ENCODE measurements at regions not wholly inside any gene's neighbourhood (a gene's known extent, or its start where the extent isn't known, plus 50 kb on each side); places are given as distances from the start of the nearest gene placed in this dataset.

DNA sequence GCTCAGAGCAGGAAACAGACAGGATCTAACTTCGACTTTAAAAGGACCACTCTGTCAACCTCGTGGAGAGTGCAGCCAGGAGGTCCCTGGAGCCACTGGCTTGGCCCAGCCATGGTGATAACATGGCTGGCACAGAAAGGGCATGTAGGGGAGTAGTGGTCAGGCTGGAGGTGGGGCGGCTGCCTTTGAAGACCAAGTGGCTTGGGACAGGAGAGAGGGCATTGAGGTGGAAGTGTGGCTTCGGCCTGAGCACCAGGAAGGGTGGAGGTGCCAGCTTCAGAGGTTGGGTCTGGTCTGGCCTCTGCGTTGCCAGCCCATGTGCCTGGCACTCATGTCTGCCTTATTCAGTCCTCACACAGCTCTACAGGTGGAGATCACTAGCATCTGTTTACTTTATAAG, 270.0 kb downstream of the NSG2 start:
- no peak for TF ChIP-seq POLR2AphosphoS5 (IDR thresholded peaks at IDR 0.05; ENCODE audit: low read depth, low read length)
- TF ChIP-seq POLR2A (IDR thresholded peaks at IDR 0.05; ENCODE audit: low read depth, low read length) = no peak

All from GM12891 (cell line).